Neuronal stem cell (in vitro differentiated cells): ENCODE measurements at regions not wholly inside any gene's neighbourhood (a gene's known extent, or its start where the extent isn't known, plus 50 kb on each side); places are given as distances from the start of the nearest gene placed in this dataset.

Experiments used
- DNase-seq: peaks from one replicate; pipeline ENCODE4 v3.0.0-alpha.2; 2013; ENCODE audit warnings: low spot score
- H2AFZ ChIP-seq: one replicate; pipeline ENCODE4 v1.6.1; 2013; ENCODE audit warnings: mild to moderate bottlenecking, low read length, inconsistent platforms
- H2AK5ac ChIP-seq: 2 replicates; pipeline ENCODE4 v1.6.1; 2013; ENCODE audit warnings: low read depth, mild to moderate bottlenecking, inconsistent platforms, low read length, moderate library complexity, mixed read lengths
- H2BK120ac ChIP-seq: 2 replicates; pipeline ENCODE4 v1.6.1; 2013; ENCODE audit warnings: low read depth, mild to moderate bottlenecking, inconsistent platforms, low read length, moderate library complexity, mixed read lengths
- H2BK12ac ChIP-seq: one replicate; pipeline ENCODE4 v1.6.1; 2013; ENCODE audit warnings: low read length, inconsistent platforms
- H2BK15ac ChIP-seq: 2 replicates; pipeline ENCODE4 v1.6.1; 2013; ENCODE audit warnings: mild to moderate bottlenecking, low read length, inconsistent platforms, mixed read lengths
- H2BK5ac ChIP-seq: one replicate; pipeline ENCODE4 v1.6.1; 2013; ENCODE audit warnings: inconsistent platforms, mild to moderate bottlenecking, low read length, moderate library complexity
- H3K14ac ChIP-seq: one replicate; pipeline ENCODE4 v1.6.1; 2013; ENCODE audit warnings: low read length, inconsistent platforms
- H3K18ac ChIP-seq: 2 replicates; pipeline ENCODE4 v1.6.1; 2013; ENCODE audit warnings: low read length, inconsistent platforms
- H3K23ac ChIP-seq: 2 replicates; pipeline ENCODE4 v1.6.1; 2013; ENCODE audit warnings: low read depth, mild to moderate bottlenecking, mixed read lengths, low read length, inconsistent platforms; ENCODE audit not compliant: poor library complexity
- H3K27ac ChIP-seq: replicated peaks from 3 replicates; pipeline ENCODE4 v1.5.1; 2013; ENCODE audit warnings: low read length, inconsistent platforms
- H3K27me3 ChIP-seq, 3 experiments: 2 replicates each; pipeline ENCODE4 v1.6.1; 2013; ENCODE audit warnings: low read length in 3 of 3, mild to moderate bottlenecking in 2 of 3, inconsistent platforms in 1 of 3, low read depth in 1 of 3, mixed read lengths in 1 of 3, moderate library complexity in 1 of 3; ENCODE audit not compliant: control insufficient read depth in 3 of 3, insufficient read depth in 3 of 3
- H3K36me3 ChIP-seq, 2 donors: replicated peaks in 1 of 2; 2 replicates each; pipeline ENCODE4 v1.6.1; 2013; ENCODE audit warnings: low read length in 2 of 2; ENCODE audit not compliant: control insufficient read depth in 2 of 2, insufficient read depth in 2 of 2
- H3K4ac ChIP-seq: 2 replicates; pipeline ENCODE4 v1.6.1; 2013; ENCODE audit warnings: inconsistent platforms, mild to moderate bottlenecking, low read length, moderate library complexity
- H3K4me1 ChIP-seq, 2 donors: 1 replicate in 1 of 2; 2 replicates in 1 of 2; pipeline ENCODE4 v1.6.1; 2013; ENCODE audit warnings: low read length in 2 of 2, low read depth in 1 of 2; ENCODE audit not compliant: control insufficient read depth in 2 of 2, insufficient read depth in 1 of 2
- H3K4me2 ChIP-seq: one replicate; pipeline ENCODE4 v1.6.1; 2013; ENCODE audit warnings: mild to moderate bottlenecking, low read length, inconsistent platforms; ENCODE audit not compliant: insufficient read depth, poor library complexity, severe bottlenecking
- H3K4me3 ChIP-seq, 2 donors: 2 replicates each; pipeline ENCODE4 v1.5.1; 2013; ENCODE audit warnings: low read length in 2 of 2, mild to moderate bottlenecking in 2 of 2, inconsistent platforms in 1 of 2, moderate library complexity in 1 of 2
- H3K79me1 ChIP-seq: one replicate; pipeline ENCODE4 v1.6.1; 2013; ENCODE audit warnings: low read depth, mild to moderate bottlenecking, inconsistent platforms, low read length, moderate library complexity
- H3K9ac ChIP-seq: one replicate; pipeline ENCODE4 v1.6.1; 2013; ENCODE audit warnings: mild to moderate bottlenecking, low read depth, low read length, inconsistent platforms; ENCODE audit not compliant: poor library complexity
- H3K9me3 ChIP-seq, 2 donors: replicated peaks in 1 of 2; 2 replicates each; pipeline versions ENCODE3 to v1.6.1; 2013; ENCODE audit warnings: low read length in 2 of 2, mild to moderate bottlenecking in 2 of 2, inconsistent platforms in 1 of 2, low read depth in 1 of 2, mixed read lengths in 1 of 2, moderate library complexity in 1 of 2; ENCODE audit not compliant: control insufficient read depth in 2 of 2, insufficient read depth in 1 of 2
- H4K8ac ChIP-seq: one replicate; pipeline ENCODE4 v1.6.1; 2013; ENCODE audit warnings: low read depth, mild to moderate bottlenecking, inconsistent platforms, low read length, moderate library complexity
- H4K91ac ChIP-seq: one replicate; pipeline ENCODE4 v1.6.1; 2013; ENCODE audit warnings: low read length, low read depth, mild to moderate bottlenecking, inconsistent platforms; ENCODE audit not compliant: poor library complexity
- WGBS, 2 donors: extraction: QIAGEN DNeasy Blood & Tissue Kit; methylation state at CpG; one replicate each; pipeline ENCODE4 v1.1.7; 2013; ENCODE audit warnings: missing lambda C conversion rate in 2 of 2, mixed read lengths in 1 of 2; ENCODE audit not compliant: insufficient read length in 2 of 2, insufficient replicate concordance in 1 of 2; ENCODE audit errors: extremely low coverage in 2 of 2; 5-methylcytosine and 5-hydroxymethylcytosine counted together

DNA sequence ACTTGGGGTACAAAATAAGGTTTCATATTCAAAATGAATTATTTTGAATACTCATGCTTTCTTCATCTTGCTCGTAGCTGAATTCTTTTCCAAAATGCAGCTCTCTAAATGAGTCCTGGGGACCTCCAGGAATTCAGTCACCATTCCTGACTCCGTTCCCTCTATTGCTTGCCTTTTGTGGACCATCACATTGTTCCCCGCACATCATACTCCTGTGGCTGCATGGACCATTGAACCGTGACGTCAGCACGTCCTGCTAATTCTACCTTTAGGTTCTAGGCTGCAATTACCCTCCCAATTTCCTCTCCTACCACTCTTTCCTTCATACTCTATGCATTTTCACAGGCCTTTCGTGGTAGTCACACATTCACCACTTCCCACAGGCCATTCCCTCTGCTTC, 173.1 kb upstream of the ID4 start:
- no peak overlapping the region for H3K4me3 ChIP-seq
- no peak overlapping the region for H2BK15ac ChIP-seq
- no peak for DNase-seq
- no peak overlapping the region for H2BK120ac ChIP-seq
- H3K4me2 ChIP-seq, result no peak overlapping the region
- no peak overlapping the region for H4K91ac ChIP-seq
- H3K27me3 ChIP-seq, result no peaks in the 10 kb centered on the region
- peaks cover 2 to 4% of the 10 kb centered on the region in 2 donors for H3K4me1 ChIP-seq
- no peak overlapping the region for H3K27ac ChIP-seq
- H3K9me3 ChIP-seq, result no peaks in the 10 kb centered on the region
- no CpG with 5 or more reads among the region's 7 CpGs for WGBS, 2 donors
- no peak overlapping the region for H2AK5ac ChIP-seq
- no peak overlapping the region for H4K8ac ChIP-seq
- H2BK5ac ChIP-seq, result no peak overlapping the region
- no peak overlapping the region for H3K18ac ChIP-seq
- no peaks in the 10 kb centered on the region for H3K79me1 ChIP-seq
- H3K36me3 ChIP-seq, result no peaks in the 10 kb centered on the region
- no peak overlapping the region for H3K14ac ChIP-seq
- no peak overlapping the region for H3K4ac ChIP-seq
- no peak overlapping the region for H3K9ac ChIP-seq
- H2BK12ac ChIP-seq, result no peak overlapping the region
- no peak overlapping the region for H2AFZ ChIP-seq
- H3K23ac ChIP-seq, result no peak overlapping the region

DNA sequence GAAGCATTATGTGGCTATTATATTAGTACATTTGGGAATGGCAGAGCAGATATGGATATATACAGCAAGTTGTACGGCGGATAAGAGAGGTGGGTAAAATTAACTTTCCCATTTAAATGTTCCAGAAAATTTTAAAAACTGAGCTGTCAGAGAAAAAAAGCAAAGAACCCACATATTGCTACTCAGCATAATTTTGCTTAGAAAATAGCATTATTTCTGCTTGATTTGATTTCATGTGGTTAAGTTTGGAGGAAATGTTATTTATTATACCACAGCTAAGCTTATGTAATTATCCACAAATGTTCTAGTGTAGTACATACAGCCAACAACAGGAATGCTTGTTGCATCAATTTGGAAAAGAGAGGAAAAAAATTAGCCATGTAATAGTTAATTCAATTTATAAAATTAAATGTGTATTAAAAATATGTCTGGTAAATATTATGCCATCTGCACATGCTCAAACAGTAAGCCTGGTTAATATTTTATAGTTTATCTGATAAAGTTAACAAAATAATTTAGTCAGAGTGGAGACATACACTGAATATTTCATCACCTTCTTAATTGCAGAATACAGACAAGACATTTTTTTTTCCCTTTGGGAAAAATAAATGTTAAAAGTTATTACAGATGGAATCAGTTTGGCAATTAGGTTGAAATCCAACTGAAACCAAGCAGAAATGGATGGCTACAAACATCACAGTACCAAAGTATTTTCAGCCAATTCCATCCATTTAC, 172.1 kb upstream of the ID4 start:
- no peak overlapping the region for H2AK5ac ChIP-seq
- peaks cover 4 to 5% of the 10 kb centered on the region in 2 donors for H3K4me1 ChIP-seq
- H3K27me3 ChIP-seq, result no peaks in the 10 kb centered on the region
- H3K18ac ChIP-seq, result no peak overlapping the region
- no peak overlapping the region for H2BK5ac ChIP-seq
- no peak overlapping the region for H3K23ac ChIP-seq
- H3K9ac ChIP-seq, result no peak overlapping the region
- H2AFZ ChIP-seq, result no peak overlapping the region
- H3K14ac ChIP-seq, result no peak overlapping the region
- no peak overlapping the region for H4K91ac ChIP-seq
- H3K79me1 ChIP-seq, result no peaks in the 10 kb centered on the region
- no peak overlapping the region for H4K8ac ChIP-seq
- no peak overlapping the region for H2BK12ac ChIP-seq
- no peak overlapping the region for H3K4me3 ChIP-seq
- no peak for DNase-seq
- no peak overlapping the region for H3K4ac ChIP-seq
- WGBS, 2 donors, result no CpG with 5 or more reads among the region's 2 CpGs
- no peaks in the 10 kb centered on the region for H3K36me3 ChIP-seq
- no peak overlapping the region for H3K4me2 ChIP-seq
- H3K9me3 ChIP-seq, result no peaks in the 10 kb centered on the region
- no peak overlapping the region for H2BK15ac ChIP-seq
- H2BK120ac ChIP-seq, result no peak overlapping the region
- H3K27ac ChIP-seq, result no peak overlapping the region

DNA sequence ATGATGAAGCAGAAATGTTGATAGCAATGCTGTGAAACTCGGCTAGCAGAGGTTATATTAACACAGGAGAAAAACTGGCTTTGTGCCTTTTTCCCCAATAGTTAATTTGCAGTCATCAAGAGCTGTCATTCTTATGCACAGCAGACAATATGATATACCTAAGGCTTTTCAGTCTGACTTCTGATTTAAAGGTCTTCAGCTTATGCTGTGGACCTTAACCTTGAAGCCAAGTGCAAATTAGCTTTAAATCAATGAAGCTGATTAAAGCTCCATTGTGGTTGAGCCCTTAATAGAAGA, 171.6 kb upstream of the ID4 start:
- Histone ChIP-seq H2BK5ac (no peak overlapping the region), H3K9me3 (no peaks in the 10 kb centered on the region), H3K14ac (no peak overlapping the region), H3K4me1 (peaks cover 4 to 5% of the 10 kb centered on the region in 2 donors), H4K91ac (no peak overlapping the region), H2AFZ (no peak overlapping the region), H2BK120ac (no peak overlapping the region), H3K27me3 (no peaks in the 10 kb centered on the region), H3K18ac (no peak overlapping the region), H2AK5ac (no peak overlapping the region), H3K4me3 (no peak overlapping the region), H3K23ac (no peak overlapping the region), H3K79me1 (no peaks in the 10 kb centered on the region), H4K8ac (no peak overlapping the region), H3K36me3 (no peaks in the 10 kb centered on the region), H2BK12ac (no peak overlapping the region), H3K4me2 (no peak overlapping the region), H2BK15ac (no peak overlapping the region), H3K9ac (no peak overlapping the region), H3K4ac (no peak overlapping the region), H3K27ac (no peak overlapping the region)
- DNase-seq, result no peak
- WGBS, 2 donors, result no CpG with 5 or more reads among the region's 1 CpG

DNA sequence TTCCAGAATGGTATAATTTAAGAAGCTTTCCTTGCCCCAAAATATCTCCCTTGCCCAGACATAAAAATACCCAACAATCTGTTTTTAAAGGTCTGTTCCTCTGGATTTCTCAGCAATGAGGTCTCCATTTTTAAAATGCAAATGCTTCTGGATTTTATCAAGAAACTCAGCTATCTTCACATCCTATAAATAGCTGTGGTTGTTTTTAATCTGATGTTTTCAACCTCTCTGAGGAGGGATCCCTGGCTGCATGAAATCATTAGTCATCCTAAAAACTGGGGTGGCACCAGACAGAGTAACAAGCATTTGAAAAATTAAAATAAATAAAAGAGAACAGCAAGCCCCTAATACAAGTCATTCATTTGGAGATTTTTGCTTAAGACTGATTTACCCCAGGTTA, 168.5 kb upstream of the ID4 start:
- Histone ChIP-seq H3K4me2 (no peak overlapping the region), H3K4me3 (no peak overlapping the region), H2AK5ac (no peak overlapping the region), H3K18ac (no peak overlapping the region), H3K27me3 (no peaks in the 10 kb centered on the region), H2BK5ac (no peak overlapping the region), H3K27ac (no peak overlapping the region), H3K4ac (no peak overlapping the region), H2BK120ac (no peak overlapping the region), H3K23ac (no peak overlapping the region), H2BK12ac (no peak overlapping the region), H3K36me3 (no peaks in the 10 kb centered on the region), H3K4me1 (peaks cover 5 to 10% of the 10 kb centered on the region in 2 donors), H3K79me1 (no peaks in the 10 kb centered on the region), H2AFZ (no peak overlapping the region), H3K9ac (no peak overlapping the region), H4K8ac (no peak overlapping the region), H3K9me3 (no peaks in the 10 kb centered on the region), H3K14ac (no peak overlapping the region), H4K91ac (no peak overlapping the region), H2BK15ac (no peak overlapping the region)
- DNase-seq, result no peak
